H1 (cell line): ENCODE measurements at regions not wholly inside any gene's neighbourhood (a gene's known extent, or its start where the extent isn't known, plus 50 kb on each side); places are given as distances from the start of the nearest gene placed in this dataset.

Experiments
- ATF2 ChIP-seq: IDR thresholded peaks from 2 replicates; pipeline ENCODE4 v1.6.1; 2012; ENCODE audit warnings: low read length, inconsistent platforms
- E2F6 ChIP-seq: IDR thresholded peaks from 2 replicates; pipeline ENCODE4 v1.6.1; 2012; ENCODE audit warnings: inconsistent platforms
- EZH2 ChIP-seq: fragments of 200-600 bp; sonication (generic); IDR thresholded peaks from 2 replicates; pipeline ENCODE4 v1.7.1; 2012; ENCODE audit warnings: low read depth, mild to moderate bottlenecking, moderate library complexity, low read length, inconsistent platforms; ENCODE audit not compliant: severe bottlenecking
- JUND ChIP-seq: IDR thresholded peaks from 2 replicates; pipeline ENCODE4 v1.6.1; 2011; ENCODE audit warnings: mild to moderate bottlenecking, improper control_type of control experiment, low read length
- PHF8 ChIP-seq: fragments of 200-600 bp; sonication (generic); conservative IDR thresholded peaks from 2 replicates; pipeline ENCODE4 v1.7.1; 2012; ENCODE audit warnings: low read depth, mild to moderate bottlenecking, inconsistent platforms, low read length, moderate library complexity
- RBBP5 ChIP-seq: IDR thresholded peaks from 2 replicates; pipeline ENCODE4 v1.7.1; 2012; ENCODE audit warnings: low read depth, mild to moderate bottlenecking, inconsistent platforms, low read length, moderate library complexity, borderline replicate concordance
- RXRA ChIP-seq: IDR thresholded peaks from 2 replicates; pipeline ENCODE4 v1.6.1; 2011; ENCODE audit warnings: low read depth, mild to moderate bottlenecking, low read length, moderate library complexity; ENCODE audit not compliant: insufficient read depth
- SIN3A ChIP-seq, 2 experiments: IDR thresholded peaks in 1 of 2; conservative IDR thresholded peaks in 1 of 2; 2 replicates each; pipeline ENCODE4 v1.6.1; 2011 to 2012; ENCODE audit warnings: low read length in 2 of 2, improper control_type of control experiment in 1 of 2, low read depth in 1 of 2, mild to moderate bottlenecking in 1 of 2
- SRF ChIP-seq: IDR thresholded peaks from 2 replicates; pipeline ENCODE4 v1.6.1; 2011; ENCODE audit warnings: mild to moderate bottlenecking, low read depth, low read length, moderate library complexity
- TCF12 ChIP-seq: IDR thresholded peaks from 2 replicates; pipeline ENCODE4 v1.6.1; 2011; ENCODE audit warnings: low read depth, mild to moderate bottlenecking, low read length
- YY1 ChIP-seq: IDR thresholded peaks from 2 replicates; pipeline ENCODE4 v1.6.1; 2011; ENCODE audit warnings: low read depth, mild to moderate bottlenecking, low read length
- TF ChIP-seq, protein P1 (sequence below), 3 experiments: IDR thresholded peaks; 1 replicate in 2 of 3; 2 replicates in 1 of 3; pipeline versions ENCODE4 v1.5.1 to v1.6.1; 2011; ENCODE audit warnings: low read length in 3 of 3, mild to moderate bottlenecking in 3 of 3, inconsistent platforms in 2 of 3, low read depth in 1 of 3, moderate library complexity in 1 of 3; ENCODE audit not compliant: insufficient read depth in 1 of 3; ENCODE audit errors: control extremely low read depth in 1 of 3

GRCh38 chr20:53869466-53870258 lies 200.7 kb downstream of the BCAS1 start (continued):
- TF ChIP-seq SRF (no peak), TCF12 (no peak), EZH2 (no peak), ATF2 (no peak), E2F6 (no peak), PHF8 (no peak), RXRA (no peak), RBBP5 (no peak), YY1 (no peak), SIN3A (conservative IDR thresholded peaks at IDR 0.05 in 1 of 2, IDR thresholded peaks at IDR 0.05 in 1 of 2; ENCODE audit: low read depth in 1 of 2, low read length in 2 of 2) (no peak), JUND (no peak)
- TF ChIP-seq, protein P1, sequence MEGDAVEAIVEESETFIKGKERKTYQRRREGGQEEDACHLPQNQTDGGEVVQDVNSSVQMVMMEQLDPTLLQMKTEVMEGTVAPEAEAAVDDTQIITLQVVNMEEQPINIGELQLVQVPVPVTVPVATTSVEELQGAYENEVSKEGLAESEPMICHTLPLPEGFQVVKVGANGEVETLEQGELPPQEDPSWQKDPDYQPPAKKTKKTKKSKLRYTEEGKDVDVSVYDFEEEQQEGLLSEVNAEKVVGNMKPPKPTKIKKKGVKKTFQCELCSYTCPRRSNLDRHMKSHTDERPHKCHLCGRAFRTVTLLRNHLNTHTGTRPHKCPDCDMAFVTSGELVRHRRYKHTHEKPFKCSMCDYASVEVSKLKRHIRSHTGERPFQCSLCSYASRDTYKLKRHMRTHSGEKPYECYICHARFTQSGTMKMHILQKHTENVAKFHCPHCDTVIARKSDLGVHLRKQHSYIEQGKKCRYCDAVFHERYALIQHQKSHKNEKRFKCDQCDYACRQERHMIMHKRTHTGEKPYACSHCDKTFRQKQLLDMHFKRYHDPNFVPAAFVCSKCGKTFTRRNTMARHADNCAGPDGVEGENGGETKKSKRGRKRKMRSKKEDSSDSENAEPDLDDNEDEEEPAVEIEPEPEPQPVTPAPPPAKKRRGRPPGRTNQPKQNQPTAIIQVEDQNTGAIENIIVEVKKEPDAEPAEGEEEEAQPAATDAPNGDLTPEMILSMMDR (IDR thresholded peaks at IDR 0.05; ENCODE audit: control extremely low read depth in 1 of 3, insufficient read depth in 1 of 3, low read depth in 1 of 3, low read length in 3 of 3) = peak in 2 of 3 experiments; percentile 61 to 95; a peak in 3 of 4 replicates
